PFSK-1 (cell line): ENCODE measurements at regions not wholly inside any gene's neighbourhood (a gene's known extent, or its start where the extent isn't known, plus 50 kb on each side); places are given as distances from the start of the nearest gene placed in this dataset.

Experiments
- POLR2AphosphoS5 ChIP-seq: IDR thresholded peaks from 2 replicates; pipeline ENCODE4 v1.6.1; 2012; ENCODE audit warnings: low read depth, mild to moderate bottlenecking, control low read depth, low read length, moderate library complexity
- TAF1 ChIP-seq: IDR thresholded peaks from 2 replicates; pipeline ENCODE4 v1.6.1; 2012; ENCODE audit warnings: low read length, control low read depth, borderline replicate concordance; ENCODE audit not compliant: insufficient read depth

DNA sequence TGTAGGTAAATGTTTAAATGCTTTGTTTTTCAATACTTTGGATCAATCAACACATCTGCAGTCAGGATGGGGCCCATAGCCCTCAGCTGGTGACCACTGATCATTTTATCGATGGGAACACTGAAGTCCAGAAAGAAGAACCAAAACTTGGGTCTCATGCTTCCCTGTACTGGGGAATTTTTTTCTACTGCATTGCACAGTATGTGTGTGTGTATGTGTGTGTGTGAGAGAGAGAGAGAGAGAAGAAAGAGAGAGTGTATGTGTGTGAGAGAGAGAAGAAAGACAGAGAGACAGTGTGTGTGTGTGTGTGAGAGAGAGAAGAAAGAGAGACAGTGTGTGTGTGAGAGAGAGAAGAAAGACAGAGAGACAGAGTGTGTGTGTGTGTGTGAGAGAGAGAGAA lies 202.9 kb upstream of the MSX2 start:
- TF ChIP-seq TAF1 (no peak), POLR2AphosphoS5 (no peak)
